ENCODE measurements at regions not wholly inside any gene's neighbourhood (a gene's known extent, or its start where the extent isn't known, plus 50 kb on each side); places are given as distances from the start of the nearest gene placed in this dataset.
"Not testable (repeated sequence)": the region's sequence is repeated elsewhere in the genome, so short reads cannot be mapped to it uniquely, and the experiment has no call there.

GRCh38 chr1:166395729-166396128, 228.9 kb upstream of the FAM78B start:
- ATAC-seq (ENCODE audit: low FRiP score in 2 of 2) (no peak), DNase-seq (no peak)
- TF ChIP-seq POLR2A (IDR thresholded peaks at IDR 0.05) (no peak), POLR2AphosphoS5 (IDR thresholded peaks at IDR 0.05) (no peak), EP300 (IDR thresholded peaks at IDR 0.05) (no peak)
- TF ChIP-seq, protein P1, sequence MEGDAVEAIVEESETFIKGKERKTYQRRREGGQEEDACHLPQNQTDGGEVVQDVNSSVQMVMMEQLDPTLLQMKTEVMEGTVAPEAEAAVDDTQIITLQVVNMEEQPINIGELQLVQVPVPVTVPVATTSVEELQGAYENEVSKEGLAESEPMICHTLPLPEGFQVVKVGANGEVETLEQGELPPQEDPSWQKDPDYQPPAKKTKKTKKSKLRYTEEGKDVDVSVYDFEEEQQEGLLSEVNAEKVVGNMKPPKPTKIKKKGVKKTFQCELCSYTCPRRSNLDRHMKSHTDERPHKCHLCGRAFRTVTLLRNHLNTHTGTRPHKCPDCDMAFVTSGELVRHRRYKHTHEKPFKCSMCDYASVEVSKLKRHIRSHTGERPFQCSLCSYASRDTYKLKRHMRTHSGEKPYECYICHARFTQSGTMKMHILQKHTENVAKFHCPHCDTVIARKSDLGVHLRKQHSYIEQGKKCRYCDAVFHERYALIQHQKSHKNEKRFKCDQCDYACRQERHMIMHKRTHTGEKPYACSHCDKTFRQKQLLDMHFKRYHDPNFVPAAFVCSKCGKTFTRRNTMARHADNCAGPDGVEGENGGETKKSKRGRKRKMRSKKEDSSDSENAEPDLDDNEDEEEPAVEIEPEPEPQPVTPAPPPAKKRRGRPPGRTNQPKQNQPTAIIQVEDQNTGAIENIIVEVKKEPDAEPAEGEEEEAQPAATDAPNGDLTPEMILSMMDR (IDR thresholded peaks at IDR 0.05), result no peak
- Histone ChIP-seq H3K27ac (no peak overlapping the region), H3K4me1 (no peaks in the 10 kb centered on the region), H3K4me3 (no peak overlapping the region), H3K27me3 (no peaks in the 10 kb centered on the region), H3K9me3 (no peaks in the 10 kb centered on the region), H3K36me3 (no peaks in the 10 kb centered on the region)

DNA sequence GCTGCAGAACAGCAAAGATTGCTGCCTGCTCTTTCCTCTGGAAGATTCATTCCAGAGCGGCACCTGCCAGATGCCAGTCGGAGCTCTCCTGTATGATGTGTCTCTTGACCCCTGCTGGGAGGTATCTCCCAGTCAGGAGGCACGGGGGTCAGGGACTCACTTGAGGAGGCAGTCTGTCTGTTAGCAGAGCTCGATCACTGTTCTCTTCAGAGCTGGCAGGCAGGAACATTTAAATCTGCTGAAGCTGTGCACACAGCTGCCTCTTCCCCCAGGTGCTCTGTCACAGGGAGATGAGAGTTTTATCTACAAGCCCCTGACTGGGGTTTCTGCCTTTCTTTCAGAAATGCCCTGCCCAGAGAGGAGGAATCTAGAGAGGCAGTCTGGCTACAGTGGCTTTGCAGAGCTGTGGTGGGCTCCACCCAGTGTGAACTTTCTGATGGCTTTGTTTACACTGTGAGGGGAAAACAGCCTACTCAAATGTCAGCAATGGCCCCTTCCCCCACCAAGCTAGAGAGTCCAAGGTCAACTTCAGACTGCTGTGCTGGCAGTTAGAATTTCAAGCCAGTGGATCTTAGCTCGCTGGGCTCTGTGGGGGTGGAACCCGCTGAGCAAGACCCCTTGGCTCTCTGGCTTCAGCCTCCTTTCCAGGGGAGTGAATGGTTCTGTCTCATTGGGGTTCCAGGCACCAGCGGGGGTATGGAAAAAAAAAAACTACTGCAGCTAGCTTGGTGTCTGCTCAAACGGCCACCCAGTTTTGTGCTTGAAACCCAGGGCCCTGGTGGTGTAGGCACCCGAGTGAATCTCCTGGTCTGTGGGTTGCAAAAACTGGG, 242.7 kb upstream of the FAM78B start:
- not testable (repeated sequence) for H3K27ac ChIP-seq; H3K27me3 ChIP-seq; DNase-seq; H3K36me3 ChIP-seq; H3K4me1 ChIP-seq; H3K4me3 ChIP-seq; ATAC-seq (ENCODE audit: low FRiP score in 2 of 2)
- WGBS, 2 donors, result 48 to 55% methylated on average over 6 to 9 of the region's 9 CpGs
- peaks cover 0 to 13% (median 4%) of the 10 kb centered on the region in 4 donors for H3K9me3 ChIP-seq

- Histone ChIP-seq H3K27me3 (no peaks in the 10 kb centered on the region), H3K4me3 (no peak overlapping the region), H3K27ac (no peak overlapping the region), H3K9me3 (peaks cover 0 to 13% (median 4%) of the 10 kb centered on the region in 4 donors), H3K4me1 (no peaks in the 10 kb centered on the region), H3K36me3 (no peaks in the 10 kb centered on the region)
- no peak for DNase-seq
- 85 to 97% methylated on average over 3 of the region's 3 CpGs for WGBS, 2 donors
- TF ChIP-seq POLR2A (IDR thresholded peaks at IDR 0.05) (no peak), POLR2AphosphoS5 (IDR thresholded peaks at IDR 0.05) (no peak), EP300 (IDR thresholded peaks at IDR 0.05) (no peak)
- TF ChIP-seq, protein P1 (IDR thresholded peaks at IDR 0.05), result no peak
- no peak for ATAC-seq (ENCODE audit: low FRiP score in 2 of 2)
Observed at GRCh38 chr1:166410083-166410385, 243.2 kb upstream of the FAM78B start.

GRCh38 chr1:166416831-166417230, 250.0 kb upstream of the FAM78B start:
- H3K4me3 ChIP-seq; H3K36me3 ChIP-seq; H3K9me3 ChIP-seq; H3K27me3 ChIP-seq; H3K4me1 ChIP-seq; ATAC-seq (ENCODE audit: low FRiP score in 2 of 2); H3K27ac ChIP-seq: not testable (repeated sequence)
- 64 to 82% methylated on average over 7 of the region's 7 CpGs for WGBS, 2 donors
- peak in 1 of 2 donors; percentile 27 for DNase-seq

DNA sequence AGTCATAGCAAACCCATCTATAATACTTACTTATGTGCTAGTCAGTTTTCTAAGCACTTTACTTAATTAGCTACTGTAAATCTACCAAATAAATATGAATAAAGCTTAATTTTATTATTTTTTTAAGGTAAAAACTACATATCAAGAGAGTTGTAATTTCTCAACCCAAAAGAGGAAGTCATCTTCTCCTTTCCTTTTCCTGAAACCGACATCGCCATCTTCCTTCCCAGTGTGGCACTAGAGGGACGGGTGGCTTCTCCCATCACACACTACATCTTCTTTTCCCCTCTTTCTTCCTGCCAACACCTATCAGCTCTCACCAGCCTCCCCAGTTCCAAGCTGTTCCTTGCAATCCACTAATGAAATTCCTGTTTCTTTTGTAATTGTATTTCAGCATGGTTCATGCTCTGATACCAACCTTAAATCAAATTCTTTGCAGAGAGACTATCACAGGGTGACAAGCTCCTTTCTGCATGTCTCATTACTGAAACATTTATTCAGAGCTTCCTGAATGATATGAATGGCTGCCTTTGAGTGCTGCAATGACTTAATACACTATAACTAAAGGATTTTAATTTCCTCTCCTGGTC, 251.6 kb upstream of the FAM78B start:
- ATAC-seq (ENCODE audit: low FRiP score in 2 of 2), result no peak
- H3K4me1 ChIP-seq, result no peaks in the 10 kb centered on the region
- TF ChIP-seq POLR2A (IDR thresholded peaks at IDR 0.05) (no peak), POLR2AphosphoS5 (IDR thresholded peaks at IDR 0.05) (no peak), EP300 (IDR thresholded peaks at IDR 0.05) (no peak)
- TF ChIP-seq, protein P1 (IDR thresholded peaks at IDR 0.05), result no peak
- no peak overlapping the region for H3K4me3 ChIP-seq
- DNase-seq, result no peak
- no peaks in the 10 kb centered on the region for H3K36me3 ChIP-seq
- no peak overlapping the region for H3K27ac ChIP-seq
- WGBS, 2 donors, result 54 to 56% methylated on average over 3 of the region's 3 CpGs
- no peaks in the 10 kb centered on the region for H3K27me3 ChIP-seq
- peaks cover 0 to 7% (median 0%) of the 10 kb centered on the region in 4 donors for H3K9me3 ChIP-seq

DNA sequence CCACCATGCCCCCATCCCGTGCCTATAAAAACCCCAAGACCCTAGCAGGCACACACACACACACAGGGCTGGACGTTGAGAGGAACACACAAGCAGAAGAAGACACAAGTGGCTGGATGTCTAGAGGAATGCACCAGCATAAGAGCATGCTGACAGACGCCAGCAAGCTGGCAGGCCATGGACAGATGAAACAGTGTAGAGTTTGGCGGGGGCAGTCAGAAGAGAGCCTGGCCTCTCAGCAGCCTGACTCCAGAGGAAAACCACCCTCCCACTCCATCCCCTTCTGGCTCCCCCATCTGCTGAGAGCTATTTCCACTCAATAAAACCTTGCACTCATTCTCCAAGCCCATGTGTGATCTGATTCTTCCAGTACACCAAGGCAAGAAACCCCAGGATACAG, 255.8 kb upstream of the FAM78B start:
- H3K9me3 ChIP-seq; H3K36me3 ChIP-seq; H3K27me3 ChIP-seq; H3K27ac ChIP-seq; H3K4me1 ChIP-seq; DNase-seq; H3K4me3 ChIP-seq; ATAC-seq (ENCODE audit: low FRiP score in 2 of 2): not testable (repeated sequence)
- 53 to 70% methylated on average over 4 of the region's 4 CpGs for WGBS, 2 donors
